ENCODE measurements at regions not wholly inside any gene's neighbourhood (a gene's known extent, or its start where the extent isn't known, plus 50 kb on each side); places are given as distances from the start of the nearest gene placed in this dataset.

- peaks cover 8% of the 10 kb centered on the region for H3K36me3 ChIP-seq (ENCODE audit: insufficient read depth, low read length)
- H3K79me2 ChIP-seq (replicated peaks; ENCODE audit: insufficient read depth, low read length) = no peaks in the 10 kb centered on the region
- no peak overlapping the region for H3K27ac ChIP-seq (ENCODE audit: low read length)
- no peaks in the 10 kb centered on the region for H3K9me3 ChIP-seq (ENCODE audit: low read length)
- H3K9ac ChIP-seq (ENCODE audit: low read length) = no peak overlapping the region
- no peaks in the 10 kb centered on the region for H3K27me3 ChIP-seq (ENCODE audit: insufficient read depth, low read depth, low read length)
- no peaks in the 10 kb centered on the region for H3K9me2 ChIP-seq (ENCODE audit: insufficient read depth, low read length)
- no peaks in the 10 kb centered on the region for H4K20me1 ChIP-seq (ENCODE audit: insufficient read depth)
- no peak overlapping the region for H3K4me2 ChIP-seq (ENCODE audit: low read length)
- TF ChIP-seq EZH2 (IDR thresholded peaks at IDR 0.05; ENCODE audit: borderline replicate concordance, insufficient read depth, low read length, poor library complexity, severe bottlenecking) (no peak), TAF1 (IDR thresholded peaks at IDR 0.05; ENCODE audit: low read depth) (no peak), SMC3 (conservative IDR thresholded peaks at IDR 0.05; ENCODE audit: poor library complexity) (no peak)
- H2AFZ ChIP-seq (ENCODE audit: low read depth, low read length) = no peak overlapping the region
- no peak overlapping the region for H3K4me3 ChIP-seq (ENCODE audit: low read length)
- H3F3A ChIP-seq (ENCODE audit: insufficient read depth, low read length, poor library complexity, severe bottlenecking) = no peaks in the 10 kb centered on the region
Observed at GRCh38 chr5:168204165-168204564, 87.3 kb upstream of the WWC1 start.

GRCh38 chr5:168207450-168208029 lies 83.9 kb upstream of the WWC1 start:
- TF ChIP-seq RAD21 (conservative IDR thresholded peaks at IDR 0.05) (no peak), SMC3 (conservative IDR thresholded peaks at IDR 0.05; ENCODE audit: poor library complexity) (no peak), REST (IDR thresholded peaks at IDR 0.05; ENCODE audit: borderline replicate concordance) (no peak), MXI1 (conservative IDR thresholded peaks at IDR 0.05; ENCODE audit: poor library complexity, severe bottlenecking) (no peak), EP300 (conservative IDR thresholded peaks at IDR 0.05; ENCODE audit: poor library complexity, severe bottlenecking) (no peak), POLR2AphosphoS5 (IDR thresholded peaks at IDR 0.05) (no peak)

GRCh38 chr5:168209244-168209995 lies 82.0 kb upstream of the WWC1 start:
- Histone ChIP-seq H3K4me2 (ENCODE audit: low read length) (no peak overlapping the region), H3K27me3 (ENCODE audit: insufficient read depth, low read depth, low read length) (no peaks in the 10 kb centered on the region), H4K20me1 (ENCODE audit: insufficient read depth) (no peaks in the 10 kb centered on the region), H3K36me3 (ENCODE audit: insufficient read depth, low read length) (peaks cover 6% of the 10 kb centered on the region), H3K4me3 (ENCODE audit: low read length) (no peak overlapping the region), H3K9me3 (ENCODE audit: low read length) (no peaks in the 10 kb centered on the region), H2AFZ (ENCODE audit: low read depth, low read length) (no peak overlapping the region), H3K27ac (ENCODE audit: low read length) (no peak overlapping the region), H3F3A (ENCODE audit: insufficient read depth, low read length, poor library complexity, severe bottlenecking) (no peaks in the 10 kb centered on the region), H3K9me2 (ENCODE audit: insufficient read depth, low read length) (no peaks in the 10 kb centered on the region), H3K79me2 (replicated peaks; ENCODE audit: insufficient read depth, low read length) (no peaks in the 10 kb centered on the region), H3K9ac (ENCODE audit: low read length) (no peak overlapping the region)
- TF ChIP-seq RAD21 (conservative IDR thresholded peaks at IDR 0.05) = no peak
- no peak for TF ChIP-seq SMC3 (conservative IDR thresholded peaks at IDR 0.05; ENCODE audit: poor library complexity)
- no peak for TF ChIP-seq CTCF (IDR thresholded peaks at IDR 0.05; ENCODE audit: poor library complexity, severe bottlenecking)
- TF ChIP-seq EP300 (conservative IDR thresholded peaks at IDR 0.05; ENCODE audit: poor library complexity, severe bottlenecking) = no peak
- no peak for TF ChIP-seq TAF1 (IDR thresholded peaks at IDR 0.05; ENCODE audit: low read depth)
- TF ChIP-seq POLR2AphosphoS5 (IDR thresholded peaks at IDR 0.05) = no peak
- TF ChIP-seq REST (IDR thresholded peaks at IDR 0.05; ENCODE audit: borderline replicate concordance) = no peak
- TF ChIP-seq MXI1 (conservative IDR thresholded peaks at IDR 0.05; ENCODE audit: poor library complexity, severe bottlenecking) = no peak
- no peak for TF ChIP-seq EZH2 (IDR thresholded peaks at IDR 0.05; ENCODE audit: borderline replicate concordance, insufficient read depth, low read length, poor library complexity, severe bottlenecking)

More at GRCh38 chr5:168207450-168208029, 83.9 kb upstream of the WWC1 start:
- Histone ChIP-seq H3K79me2 (replicated peaks; ENCODE audit: insufficient read depth, low read length) (no peaks in the 10 kb centered on the region), H4K20me1 (ENCODE audit: insufficient read depth) (no peaks in the 10 kb centered on the region), H3K27ac (ENCODE audit: low read length) (no peak overlapping the region), H3K9me3 (ENCODE audit: low read length) (no peaks in the 10 kb centered on the region), H3F3A (ENCODE audit: insufficient read depth, low read length, poor library complexity, severe bottlenecking) (no peaks in the 10 kb centered on the region), H3K4me3 (ENCODE audit: low read length) (no peak overlapping the region), H3K9ac (ENCODE audit: low read length) (no peak overlapping the region), H3K4me2 (ENCODE audit: low read length) (no peak overlapping the region), H3K9me2 (ENCODE audit: insufficient read depth, low read length) (no peaks in the 10 kb centered on the region), H3K36me3 (ENCODE audit: insufficient read depth, low read length) (peaks cover 8% of the 10 kb centered on the region), H3K27me3 (ENCODE audit: insufficient read depth, low read depth, low read length) (no peaks in the 10 kb centered on the region), H2AFZ (ENCODE audit: low read depth, low read length) (no peak overlapping the region)
